ENCODE measurements at regions not wholly inside any gene's neighbourhood (a gene's known extent, or its start where the extent isn't known, plus 50 kb on each side); places are given as distances from the start of the nearest gene placed in this dataset.

DNA sequence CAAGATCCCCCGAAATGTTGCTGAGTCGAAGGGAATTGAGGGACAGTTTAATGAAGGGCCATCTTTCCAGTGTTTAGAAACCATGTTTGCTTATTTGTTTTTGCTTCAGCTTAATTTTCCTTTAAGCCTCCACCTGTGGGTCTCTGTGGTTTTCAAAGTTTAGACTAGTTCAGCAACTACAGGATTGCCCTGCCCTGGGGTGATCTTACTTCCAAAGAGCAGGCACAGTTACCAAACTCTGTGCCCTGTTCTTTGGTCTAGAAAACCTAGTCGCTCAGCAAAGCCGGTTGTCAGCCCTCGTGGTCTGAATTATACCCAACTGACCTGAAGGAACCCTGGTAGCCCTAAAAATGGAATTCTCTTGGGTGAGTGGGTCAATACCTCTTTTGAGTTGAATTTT, 219.2 kb upstream of the GMDS start:
- no peak for TF ChIP-seq POLR2AphosphoS5 (IDR thresholded peaks at IDR 0.05; ENCODE audit: borderline replicate concordance, low read depth, low read length)
- TF ChIP-seq EZH2 (IDR thresholded peaks at IDR 0.05): no peak
- TF ChIP-seq FOXP2 (optimal IDR thresholded peaks at IDR 0.05; ENCODE audit: control extremely low read depth, extremely low read length, insufficient read depth): no peak
